Fibroblast of lung (primary cell): ENCODE measurements at regions not wholly inside any gene's neighbourhood (a gene's known extent, or its start where the extent isn't known, plus 50 kb on each side); places are given as distances from the start of the nearest gene placed in this dataset.

Experiments used
- CTCF ChIP-seq, 2 donors: IDR thresholded peaks in 1 of 2; conservative IDR thresholded peaks in 1 of 2; 1 replicate in 1 of 2; 2 replicates in 1 of 2; pipeline ENCODE4 v1.5.1; 2011 to 2012; ENCODE audit warnings: low read length in 2 of 2, control low read depth in 1 of 2, inconsistent platforms in 1 of 2, low read depth in 1 of 2, mild to moderate bottlenecking in 1 of 2
- EZH2 ChIP-seq: IDR thresholded peaks from 2 replicates; pipeline ENCODE4 v1.5.1; 2012; ENCODE audit warnings: low read length, control low read depth, mild to moderate bottlenecking; ENCODE audit errors: missing control alignments

GRCh38 chr9:12935714-12936113 lies 160.9 kb downstream of the LURAP1L start:
- TF ChIP-seq EZH2 (no peak), CTCF (conservative IDR thresholded peaks at IDR 0.05 in 1 of 2, IDR thresholded peaks at IDR 0.05 in 1 of 2; ENCODE audit: low read depth in 1 of 2, low read length in 2 of 2) (no peak)
